HL-60 (cell line): ENCODE measurements at regions not wholly inside any gene's neighbourhood (a gene's known extent, or its start where the extent isn't known, plus 50 kb on each side); places are given as distances from the start of the nearest gene placed in this dataset.

Experiments
- REST ChIP-seq: IDR thresholded peaks from 2 replicates; pipeline ENCODE4 v1.6.1; 2012; ENCODE audit warnings: low read depth; ENCODE audit not compliant: insufficient replicate concordance
- TF ChIP-seq, protein P1 (sequence below): IDR thresholded peaks from one replicate; pipeline ENCODE4 v1.5.1; 2011; ENCODE audit warnings: low read length, control low read depth, inconsistent platforms; ENCODE audit not compliant: insufficient read depth

- TF ChIP-seq, protein P1, sequence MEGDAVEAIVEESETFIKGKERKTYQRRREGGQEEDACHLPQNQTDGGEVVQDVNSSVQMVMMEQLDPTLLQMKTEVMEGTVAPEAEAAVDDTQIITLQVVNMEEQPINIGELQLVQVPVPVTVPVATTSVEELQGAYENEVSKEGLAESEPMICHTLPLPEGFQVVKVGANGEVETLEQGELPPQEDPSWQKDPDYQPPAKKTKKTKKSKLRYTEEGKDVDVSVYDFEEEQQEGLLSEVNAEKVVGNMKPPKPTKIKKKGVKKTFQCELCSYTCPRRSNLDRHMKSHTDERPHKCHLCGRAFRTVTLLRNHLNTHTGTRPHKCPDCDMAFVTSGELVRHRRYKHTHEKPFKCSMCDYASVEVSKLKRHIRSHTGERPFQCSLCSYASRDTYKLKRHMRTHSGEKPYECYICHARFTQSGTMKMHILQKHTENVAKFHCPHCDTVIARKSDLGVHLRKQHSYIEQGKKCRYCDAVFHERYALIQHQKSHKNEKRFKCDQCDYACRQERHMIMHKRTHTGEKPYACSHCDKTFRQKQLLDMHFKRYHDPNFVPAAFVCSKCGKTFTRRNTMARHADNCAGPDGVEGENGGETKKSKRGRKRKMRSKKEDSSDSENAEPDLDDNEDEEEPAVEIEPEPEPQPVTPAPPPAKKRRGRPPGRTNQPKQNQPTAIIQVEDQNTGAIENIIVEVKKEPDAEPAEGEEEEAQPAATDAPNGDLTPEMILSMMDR = no peak
- no peak for TF ChIP-seq REST
Observed at GRCh38 chr13:99809926-99810325, 161.6 kb downstream of the ZIC5 start.
